H1 (cell line): ENCODE measurements at regions not wholly inside any gene's neighbourhood (a gene's known extent, or its start where the extent isn't known, plus 50 kb on each side); places are given as distances from the start of the nearest gene placed in this dataset.

Experiments used
- CTCF ChIA-PET: fragments of 300-600 bp; sonication (Branson Sonifier 250); formaldehyde crosslinking; loops from one replicate; lab custom pipeline; 2021; ENCODE audit not compliant: partially characterized antibody; lab: Charles Lee
- POLR2A ChIA-PET: fragments of 300-600 bp; sonication (Branson Sonifier 250); formaldehyde crosslinking; loops from one replicate; lab custom pipeline; 2021; ENCODE audit warnings: inconsistent platforms; ENCODE audit not compliant: partially characterized antibody; lab: Charles Lee
- DNase-seq, 2 experiments: peaks; one replicate each; pipeline versions ENCODE4 v3.0.0 to v3.0.0-alpha.2; 2010 to 2022; ENCODE audit warnings: low spot score in 2 of 2, low read depth in 1 of 2, mixed read lengths in 1 of 2
- FAIRE-seq: peaks from 2 replicates; lab custom pipeline; 2011; peaks lifted over from hg19 to GRCh38; lab: Jason Lieb, UNC
- H2AFZ ChIP-seq: 2 replicates; pipeline ENCODE4 v1.8.1; 2012; ENCODE audit warnings: low read length, inconsistent platforms
- H2AK5ac ChIP-seq: 2 replicates; pipeline ENCODE4 v1.6.1; 2013; ENCODE audit warnings: low read depth, low read length
- H2BK120ac ChIP-seq: replicated peaks from 2 replicates; pipeline ENCODE3; 2013; ENCODE audit warnings: low read depth, low read length, inconsistent platforms
- H2BK12ac ChIP-seq: 2 replicates; pipeline ENCODE4 v1.6.1; 2013; ENCODE audit warnings: low read depth, low read length
- H2BK15ac ChIP-seq: 2 replicates; pipeline ENCODE4 v1.6.1; 2013; ENCODE audit warnings: low read length
- H2BK20ac ChIP-seq: 2 replicates; pipeline ENCODE4 v1.6.1; 2013; ENCODE audit warnings: low read length
- H2BK5ac ChIP-seq: 2 replicates; pipeline ENCODE4 v1.6.1; 2013; ENCODE audit warnings: low read depth, low read length
- H3K14ac ChIP-seq: 2 replicates; pipeline ENCODE4 v1.6.1; 2013; ENCODE audit warnings: inconsistent platforms; ENCODE audit not compliant: insufficient read length
- H3K18ac ChIP-seq: 2 replicates; pipeline ENCODE4 v1.6.1; 2013; ENCODE audit warnings: low read length; ENCODE audit errors: extremely low read depth
- H3K23ac ChIP-seq: 2 replicates; pipeline ENCODE4 v1.6.1; 2013; ENCODE audit warnings: inconsistent platforms; ENCODE audit not compliant: insufficient read length
- H3K23me2 ChIP-seq: 2 replicates; pipeline ENCODE4 v1.6.1; 2013; ENCODE audit warnings: low read depth, low read length
- H3K27ac ChIP-seq: 2 replicates; pipeline ENCODE4 v1.6.1; 2011; ENCODE audit warnings: low read depth, low read length, inconsistent platforms
- H3K27me3 ChIP-seq, 4 experiments: replicated peaks in 1 of 4; 1 replicate in 1 of 4; 2 replicates in 3 of 4; pipeline versions ENCODE4 v1.6.1 to v1.8.1; 2011 to 2013; ENCODE audit warnings: low read length in 3 of 4, mild to moderate bottlenecking in 3 of 4, inconsistent platforms in 2 of 4, mixed read lengths in 2 of 4, moderate library complexity in 1 of 4; ENCODE audit not compliant: control insufficient read depth in 3 of 4, insufficient read depth in 3 of 4; ENCODE audit errors: extremely low read depth in 1 of 4
- H3K36me3 ChIP-seq, 4 experiments: 2 replicates each; pipeline versions ENCODE4 v1.6.1 to v1.8.1; 2011 to 2013; ENCODE audit warnings: mild to moderate bottlenecking in 4 of 4, low read length in 3 of 4, moderate library complexity in 2 of 4, control low read depth in 1 of 4, inconsistent platforms in 1 of 4; ENCODE audit not compliant: insufficient read depth in 4 of 4, control insufficient read depth in 2 of 4
- H3K4ac ChIP-seq: replicated peaks from 2 replicates; pipeline ENCODE3; 2013; ENCODE audit warnings: low read length, low read depth, mixed read lengths, inconsistent platforms; ENCODE audit not compliant: insufficient read length
- H3K4me1 ChIP-seq, 4 experiments: replicated peaks in 1 of 4; 1 replicate in 1 of 4; 2 replicates in 3 of 4; pipeline versions ENCODE4 v1.6.1 to v1.8.1; 2011 to 2013; ENCODE audit warnings: low read length in 3 of 4, inconsistent platforms in 2 of 4, mixed read lengths in 1 of 4; ENCODE audit not compliant: insufficient read depth in 4 of 4, control insufficient read depth in 3 of 4
- H3K4me2 ChIP-seq, 2 experiments: 2 replicates each; pipeline versions ENCODE4 v1.6.1 to v1.8.1; 2011 to 2013; ENCODE audit warnings: low read depth in 2 of 2, low read length in 2 of 2, control low read depth in 1 of 2, inconsistent platforms in 1 of 2, mild to moderate bottlenecking in 1 of 2; ENCODE audit not compliant: insufficient read depth in 1 of 2
- H3K4me3 ChIP-seq, 4 experiments: fragments of 200-600, 300-600 bp in 1 of 4; sonication (generic), shearing (Covaris generic), sonication (Bioruptor Twin) in 1 of 4; 2 replicates each; pipeline versions ENCODE4 v1.5.1 to v1.8.1; 2011 to 2016; ENCODE audit warnings: low read length in 4 of 4, low read depth in 3 of 4, control low read depth in 2 of 4, inconsistent platforms in 2 of 4, mild to moderate bottlenecking in 2 of 4, mixed read lengths in 1 of 4, moderate library complexity in 1 of 4; ENCODE audit not compliant: insufficient read depth in 2 of 4; ENCODE audit errors: extremely low read depth in 1 of 4
- H3K56ac ChIP-seq: replicated peaks from 2 replicates; pipeline ENCODE3; 2013; ENCODE audit warnings: low read depth, mild to moderate bottlenecking, mixed read lengths, low read length, inconsistent platforms; ENCODE audit not compliant: insufficient read length
- H3K79me1 ChIP-seq: 2 replicates; pipeline ENCODE4 v1.6.1; 2013; ENCODE audit warnings: low read depth, low read length, control low read depth
- H3K79me2 ChIP-seq, 2 experiments: 2 replicates each; pipeline versions ENCODE4 v1.6.1 to v1.8.1; 2012 to 2013; ENCODE audit warnings: low read length in 2 of 2, mild to moderate bottlenecking in 2 of 2, inconsistent platforms in 1 of 2; ENCODE audit not compliant: insufficient read depth in 2 of 2, control insufficient read depth in 1 of 2
- H3K9ac ChIP-seq, 4 experiments: replicated peaks in 1 of 4; 1 replicate in 1 of 4; 2 replicates in 3 of 4; pipeline versions ENCODE4 v1.6.1 to v1.8.1; 2011 to 2013; ENCODE audit warnings: low read depth in 3 of 4, low read length in 3 of 4, control low read depth in 2 of 4, mild to moderate bottlenecking in 2 of 4, moderate library complexity in 2 of 4, inconsistent platforms in 1 of 4; ENCODE audit errors: extremely low read depth in 1 of 4
- H3K9me3 ChIP-seq, 2 experiments: 2 replicates each; pipeline versions ENCODE4 v1.6.1 to v1.8.1; 2012 to 2013; ENCODE audit warnings: mild to moderate bottlenecking in 2 of 2, moderate library complexity in 2 of 2, control low read depth in 1 of 2, inconsistent platforms in 1 of 2, low read depth in 1 of 2, low read length in 1 of 2, mixed read lengths in 1 of 2; ENCODE audit not compliant: insufficient read depth in 2 of 2
- H4K20me1 ChIP-seq, 2 experiments: replicated peaks in 1 of 2; 2 replicates each; pipeline versions ENCODE3 to v1.8.1; 2011 to 2013; ENCODE audit warnings: inconsistent platforms in 2 of 2, low read length in 2 of 2, mild to moderate bottlenecking in 1 of 2; ENCODE audit not compliant: insufficient read depth in 2 of 2, control insufficient read depth in 1 of 2
- H4K5ac ChIP-seq: 2 replicates; pipeline ENCODE4 v1.6.1; 2013; ENCODE audit warnings: low read length, low read depth, mixed read lengths, inconsistent platforms; ENCODE audit not compliant: insufficient read length
- H4K8ac ChIP-seq: 2 replicates; pipeline ENCODE4 v1.8.0; 2013; ENCODE audit warnings: mild to moderate bottlenecking, moderate library complexity, low read length, inconsistent platforms; ENCODE audit not compliant: insufficient read depth; ENCODE audit errors: extremely low read depth
- H4K91ac ChIP-seq: replicated peaks from 2 replicates; pipeline ENCODE3; 2013; ENCODE audit warnings: low read length, mixed read lengths, inconsistent platforms; ENCODE audit not compliant: insufficient read length
- ASH2L ChIP-seq: fragments of 200-600, 300-600 bp; sonication (generic); IDR thresholded peaks from one replicate; pipeline ENCODE4 v1.7.1; 2017; ENCODE audit warnings: low read length
- ATF3 ChIP-seq: IDR thresholded peaks from 2 replicates; pipeline ENCODE4 v1.6.1; 2011; ENCODE audit warnings: low read depth, mild to moderate bottlenecking, low read length; ENCODE audit not compliant: insufficient read depth
- BRCA1 ChIP-seq: IDR thresholded peaks from 2 replicates; pipeline ENCODE4 v1.6.1; 2012; ENCODE audit warnings: low read depth, low read length, improper control_type of control experiment
- CTCF ChIP-seq, 3 experiments: IDR thresholded peaks; 1 replicate in 2 of 3; 2 replicates in 1 of 3; pipeline versions ENCODE4 v1.5.1 to v1.6.1; 2011; ENCODE audit warnings: low read length in 3 of 3, mild to moderate bottlenecking in 3 of 3, inconsistent platforms in 2 of 3, low read depth in 1 of 3, moderate library complexity in 1 of 3; ENCODE audit not compliant: insufficient read depth in 1 of 3; ENCODE audit errors: control extremely low read depth in 1 of 3
- EGR1 ChIP-seq: IDR thresholded peaks from 2 replicates; pipeline ENCODE4 v1.6.1; 2011; ENCODE audit warnings: low read depth, low read length, borderline replicate concordance
- EP300 ChIP-seq, 2 experiments: IDR thresholded peaks; 1 replicate in 1 of 2; 2 replicates in 1 of 2; pipeline ENCODE4 v1.6.1; 2011 to 2012; ENCODE audit warnings: low read depth in 2 of 2, low read length in 2 of 2, mild to moderate bottlenecking in 2 of 2, borderline replicate concordance in 1 of 2, inconsistent platforms in 1 of 2, moderate library complexity in 1 of 2
- MAX ChIP-seq: IDR thresholded peaks from 2 replicates; pipeline ENCODE4 v1.6.1; 2012; ENCODE audit warnings: inconsistent platforms
- SP2 ChIP-seq: IDR thresholded peaks from 2 replicates; pipeline ENCODE4 v1.6.1; 2012; ENCODE audit warnings: mild to moderate bottlenecking, low read length, inconsistent platforms
- SRF ChIP-seq: IDR thresholded peaks from 2 replicates; pipeline ENCODE4 v1.6.1; 2011; ENCODE audit warnings: mild to moderate bottlenecking, low read depth, low read length, moderate library complexity
- TEAD4 ChIP-seq: IDR thresholded peaks from 2 replicates; pipeline ENCODE4 v1.6.1; 2012; ENCODE audit warnings: low read depth, low read length, inconsistent platforms, mixed read lengths
- YY1 ChIP-seq: IDR thresholded peaks from 2 replicates; pipeline ENCODE4 v1.6.1; 2011; ENCODE audit warnings: low read depth, mild to moderate bottlenecking, low read length
- ZNF274 ChIP-seq: IDR thresholded peaks from 2 replicates; pipeline ENCODE4 v1.7.0; 2012; ENCODE audit warnings: low read length, borderline replicate concordance; ENCODE audit errors: extremely low read depth
- WGBS, 2 experiments: shearing (Covaris generic) in 1 of 2; methylation state at CpG; one replicate each; pipeline versions ENCODE4 v1.1.6 to v1.1.7; 2013 to 2015; ENCODE audit warnings: low lambda C conversion rate in 2 of 2, mixed read lengths in 2 of 2, inconsistent platforms in 1 of 2, low coverage in 1 of 2, missing lambda C conversion rate in 1 of 2; ENCODE audit not compliant: insufficient replicate concordance in 2 of 2, insufficient coverage in 1 of 2, insufficient read length in 1 of 2; ENCODE audit errors: extremely low coverage in 1 of 2, missing lambda C conversion rate in 1 of 2; 5-methylcytosine and 5-hydroxymethylcytosine counted together

- Histone ChIP-seq H3K23me2 (no peaks in the 10 kb centered on the region), H3K27me3 (no peaks in the 10 kb centered on the region), H2AFZ (no peak overlapping the region), H2BK12ac (no peak overlapping the region), H2BK20ac (no peak overlapping the region), H2BK5ac (no peak overlapping the region), H4K91ac (no peak overlapping the region), H3K9ac (no peak overlapping the region), H3K4ac (no peak overlapping the region), H3K18ac (no peak overlapping the region), H3K23ac (no peak overlapping the region), H3K14ac (no peak overlapping the region), H3K4me3 (no peak overlapping the region), H3K36me3 (no peaks in the 10 kb centered on the region), H4K20me1 (no peaks in the 10 kb centered on the region), H3K79me2 (no peaks in the 10 kb centered on the region), H3K9me3 (0 out of 4 replicates have a peak, but pooled peaks cover 0 to 2% of the 10 kb centered on the region in 2 experiments), H3K79me1 (no peaks in the 10 kb centered on the region), H2BK120ac (no peak overlapping the region), H3K56ac (no peak overlapping the region), H3K27ac (no peak overlapping the region), H2BK15ac (no peak overlapping the region), H3K4me1 (peaks cover 0 to 2% (median 0%) of the 10 kb centered on the region in 4 experiments; a peak in 1 of 7 replicates), H3K4me2 (no peak overlapping the region), H2AK5ac (no peak overlapping the region), H4K5ac (no peak overlapping the region), H4K8ac (no peak overlapping the region)
- ChIA-PET CTCF (no interaction called here), POLR2A (interaction anchor here (0.6 kb wide), 1 partner anchor 150 kb away, joined by 3 read pairs; no protein-coding TSS in a partner anchor)
- DNase-seq = no peak
- FAIRE-seq = no peak
- 93% methylated on average over 2 of the region's 2 CpGs; no CpG with 5 or more reads in 1 of the 2 experiments for WGBS, 2 experiments
- TF ChIP-seq MAX (no peak), SRF (no peak), ASH2L (no peak), EP300 (IDR thresholded peaks at IDR 0.05; ENCODE audit: borderline replicate concordance in 1 of 2, low read depth in 2 of 2, low read length in 2 of 2) (no peak), ZNF274 (no peak), TEAD4 (no peak), ATF3 (no peak), BRCA1 (no peak), YY1 (no peak), SP2 (no peak), EGR1 (no peak), CTCF (IDR thresholded peaks at IDR 0.05; ENCODE audit: control extremely low read depth in 1 of 3, insufficient read depth in 1 of 3, low read depth in 1 of 3, low read length in 3 of 3) (no peak)
Observed at GRCh38 chr9:73995836-73996235, 501.3 kb upstream of the RORB start.
